Activated CD8-positive, alpha-beta T cell treated with anti-CD3 and anti-CD28 coated beads for 36 hours (primary cell): ENCODE measurements at regions not wholly inside any gene's neighbourhood (a gene's known extent, or its start where the extent isn't known, plus 50 kb on each side); places are given as distances from the start of the nearest gene placed in this dataset.

Experiments
- ATAC-seq: fragments of 200-7000 bp; cut with Tn5 transposase; one replicate; pipeline ENCODE4 v1.10.0; 2021; ENCODE audit warnings: mild to moderate bottlenecking, moderate library complexity
- CTCF ChIA-PET: fragments of 350-600 bp; sonication (Branson Sonifier 250); formaldehyde crosslinking; loops from one replicate; lab custom pipeline; 2021; ENCODE audit warnings: antibody characterized with exemption; lab: Charles Lee
- POLR2A ChIA-PET: fragments of 350-600 bp; sonication (Branson Sonifier 250); formaldehyde crosslinking; loops from one replicate; lab custom pipeline; 2021; ENCODE audit warnings: antibody characterized with exemption; lab: Charles Lee
- DNase-seq: peaks from one replicate; pipeline ENCODE4 v3.0.0-alpha.2; 2020
- H3K27ac Mint-ChIP-seq: one replicate; pipeline ENCODE4 v1.8.0; 2021; ENCODE audit warnings: mild to moderate bottlenecking, mixed read lengths
- H3K27me3 Mint-ChIP-seq: one replicate; pipeline ENCODE4 v1.8.0; 2021; ENCODE audit warnings: mixed read lengths
- H3K36me3 Mint-ChIP-seq: one replicate; pipeline ENCODE4 v1.8.0; 2021; ENCODE audit warnings: low read depth, mixed read lengths
- H3K4me1 Mint-ChIP-seq: one replicate; pipeline ENCODE4 v1.8.0; 2021; ENCODE audit warnings: low read depth, mixed read lengths
- H3K4me3 Mint-ChIP-seq: one replicate; pipeline ENCODE4 v1.8.0; 2021; ENCODE audit warnings: mild to moderate bottlenecking, moderate library complexity, mixed read lengths
- H3K9me3 Mint-ChIP-seq: one replicate; pipeline ENCODE4 v1.8.0; 2021; ENCODE audit warnings: mixed read lengths
- intact Hi-C: fragments of 100-400 bp; cut with micrococcal nuclease; formaldehyde crosslinking; loops from one replicate; pipeline ENCODE4 v1.10.0; 2022
- TF ChIP-seq, protein P1 (sequence below): fragments of 200-600 bp; IDR thresholded peaks from one replicate; pipeline ENCODE4 v1.8.0; 2022; ENCODE audit warnings: antibody characterized with exemption, mild to moderate bottlenecking

DNA sequence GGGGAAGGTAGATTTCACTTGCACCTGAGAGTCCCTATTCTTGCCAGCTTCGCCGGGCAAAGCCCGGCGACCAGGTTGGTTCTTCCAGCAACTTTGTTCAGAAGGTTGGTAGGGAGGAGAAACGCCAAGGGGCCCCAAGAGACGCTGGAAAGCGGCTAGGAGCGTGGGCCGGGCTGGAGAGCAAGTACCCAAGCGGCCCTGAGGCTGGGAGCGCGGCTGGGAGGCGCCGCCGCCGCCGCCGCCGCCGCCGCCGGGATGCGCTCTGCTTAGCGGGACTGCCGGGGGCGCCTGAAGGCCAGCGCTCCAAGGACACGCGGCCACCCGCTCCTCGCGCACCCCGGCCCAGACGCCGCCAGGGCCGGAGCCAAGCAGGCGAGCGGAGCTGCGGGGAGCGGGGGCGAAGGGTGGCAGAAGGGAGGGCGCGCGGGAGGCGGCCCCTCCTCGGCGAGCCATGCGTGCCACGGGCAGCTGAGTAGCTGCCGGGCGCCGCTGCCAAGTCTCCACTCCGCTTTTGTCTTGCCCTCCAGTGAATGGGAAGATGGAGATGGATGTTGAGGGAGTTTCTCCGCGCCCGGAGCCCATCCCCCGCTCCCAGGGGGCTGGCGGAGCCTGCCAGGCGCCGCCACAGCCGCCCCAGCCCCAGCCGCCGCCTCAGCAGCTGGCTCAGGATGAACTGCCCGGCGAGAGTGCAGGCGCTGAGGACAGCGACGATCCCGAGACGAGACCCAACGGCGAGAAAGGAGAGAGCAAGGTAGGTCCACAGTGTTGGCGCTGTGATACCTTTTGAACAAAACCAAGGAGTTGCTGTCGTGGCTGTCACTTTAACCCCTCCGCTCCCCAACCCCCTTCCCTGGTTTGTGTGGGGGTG is 227.4 kb upstream of the AZI2 start:
- DNase-seq (no peak), ATAC-seq (no peak)

DNA sequence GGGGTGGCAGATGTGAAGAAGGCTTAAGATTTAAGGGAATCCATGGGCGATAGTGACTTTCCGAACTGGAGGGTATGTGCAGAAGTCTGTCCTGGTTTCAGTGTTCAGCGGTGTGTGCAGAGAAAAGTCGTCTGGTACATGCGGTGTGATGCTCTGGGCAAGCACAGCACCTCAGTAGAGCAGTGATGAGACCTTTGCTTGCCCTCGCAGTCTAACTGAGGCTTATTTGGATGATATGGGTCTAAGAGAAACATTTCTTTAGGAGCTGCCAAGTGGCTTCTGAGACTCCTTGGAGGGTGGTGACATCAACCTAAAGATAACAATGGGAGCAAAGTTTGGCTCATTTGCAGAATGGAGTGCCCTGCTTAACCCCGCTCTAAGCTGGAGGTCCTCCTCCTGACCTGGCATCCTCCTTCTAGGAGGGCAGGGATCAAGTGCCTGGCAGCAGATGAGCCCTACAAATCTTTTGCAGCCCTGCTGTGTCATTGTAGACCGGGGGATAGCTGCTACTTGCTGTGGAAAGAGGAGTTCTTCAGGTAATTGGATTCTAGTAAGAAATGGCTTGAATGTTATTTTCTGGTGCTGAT is 228.1 kb upstream of the AZI2 start:
- intact Hi-C loops, result no loop called here
- CTCF ChIA-PET, result no interaction called here
- H3K27me3 Mint-ChIP-seq, result peaks cover 53% of the 10 kb centered on the region
- H3K36me3 Mint-ChIP-seq, result no peaks in the 10 kb centered on the region
- no peaks in the 10 kb centered on the region for H3K9me3 Mint-ChIP-seq
- TF ChIP-seq, protein P1, sequence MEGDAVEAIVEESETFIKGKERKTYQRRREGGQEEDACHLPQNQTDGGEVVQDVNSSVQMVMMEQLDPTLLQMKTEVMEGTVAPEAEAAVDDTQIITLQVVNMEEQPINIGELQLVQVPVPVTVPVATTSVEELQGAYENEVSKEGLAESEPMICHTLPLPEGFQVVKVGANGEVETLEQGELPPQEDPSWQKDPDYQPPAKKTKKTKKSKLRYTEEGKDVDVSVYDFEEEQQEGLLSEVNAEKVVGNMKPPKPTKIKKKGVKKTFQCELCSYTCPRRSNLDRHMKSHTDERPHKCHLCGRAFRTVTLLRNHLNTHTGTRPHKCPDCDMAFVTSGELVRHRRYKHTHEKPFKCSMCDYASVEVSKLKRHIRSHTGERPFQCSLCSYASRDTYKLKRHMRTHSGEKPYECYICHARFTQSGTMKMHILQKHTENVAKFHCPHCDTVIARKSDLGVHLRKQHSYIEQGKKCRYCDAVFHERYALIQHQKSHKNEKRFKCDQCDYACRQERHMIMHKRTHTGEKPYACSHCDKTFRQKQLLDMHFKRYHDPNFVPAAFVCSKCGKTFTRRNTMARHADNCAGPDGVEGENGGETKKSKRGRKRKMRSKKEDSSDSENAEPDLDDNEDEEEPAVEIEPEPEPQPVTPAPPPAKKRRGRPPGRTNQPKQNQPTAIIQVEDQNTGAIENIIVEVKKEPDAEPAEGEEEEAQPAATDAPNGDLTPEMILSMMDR, result no peak
- H3K4me3 Mint-ChIP-seq, result no peak overlapping the region
- DNase-seq (no peak), ATAC-seq (no peak)
- no peak overlapping the region for H3K27ac Mint-ChIP-seq
- POLR2A ChIA-PET, result no interaction called here
- H3K4me1 Mint-ChIP-seq, result no peaks in the 10 kb centered on the region

More for the DNA sequence above, 227.4 kb upstream of the AZI2 start:
- ChIA-PET POLR2A (no interaction called here), CTCF (no interaction called here)
- H3K27me3 Mint-ChIP-seq, result peaks cover 52% of the 10 kb centered on the region
- no peaks in the 10 kb centered on the region for H3K36me3 Mint-ChIP-seq
- H3K4me1 Mint-ChIP-seq, result no peaks in the 10 kb centered on the region
- H3K4me3 Mint-ChIP-seq, result no peak overlapping the region
- H3K9me3 Mint-ChIP-seq, result no peaks in the 10 kb centered on the region
- TF ChIP-seq, protein P1, result no peak
- intact Hi-C loops, result no loop called here
- no peak overlapping the region for H3K27ac Mint-ChIP-seq

- no peaks in the 10 kb centered on the region for H3K4me1 Mint-ChIP-seq
- DNase-seq (no peak), ATAC-seq (no peak)
- no peaks in the 10 kb centered on the region for H3K36me3 Mint-ChIP-seq
- H3K27ac Mint-ChIP-seq, result no peak overlapping the region
- TF ChIP-seq, protein P1, result no peak
- POLR2A ChIA-PET, result no interaction called here
- CTCF ChIA-PET, result no interaction called here
- H3K4me3 Mint-ChIP-seq, result no peak overlapping the region
- intact Hi-C loops, result no loop called here
- peaks cover 52% of the 10 kb centered on the region for H3K27me3 Mint-ChIP-seq
- no peaks in the 10 kb centered on the region for H3K9me3 Mint-ChIP-seq
Measured at GRCh38 chr3:28577941-28578500, 229.4 kb upstream of the AZI2 start.

GRCh38 chr3:28586325-28586724 is 237.7 kb upstream of the AZI2 start:
- CTCF ChIA-PET, result no interaction called here
- Mint-ChIP-seq H3K36me3 (no peaks in the 10 kb centered on the region), H3K27me3 (peaks cover 3% of the 10 kb centered on the region), H3K4me1 (no peaks in the 10 kb centered on the region), H3K27ac (no peak overlapping the region), H3K4me3 (no peak overlapping the region), H3K9me3 (no peaks in the 10 kb centered on the region)
- POLR2A ChIA-PET, result no interaction called here
- intact Hi-C loops, result no loop called here
- TF ChIP-seq, protein P1, result no peak
- ATAC-seq (no peak), DNase-seq (no peak)

DNA sequence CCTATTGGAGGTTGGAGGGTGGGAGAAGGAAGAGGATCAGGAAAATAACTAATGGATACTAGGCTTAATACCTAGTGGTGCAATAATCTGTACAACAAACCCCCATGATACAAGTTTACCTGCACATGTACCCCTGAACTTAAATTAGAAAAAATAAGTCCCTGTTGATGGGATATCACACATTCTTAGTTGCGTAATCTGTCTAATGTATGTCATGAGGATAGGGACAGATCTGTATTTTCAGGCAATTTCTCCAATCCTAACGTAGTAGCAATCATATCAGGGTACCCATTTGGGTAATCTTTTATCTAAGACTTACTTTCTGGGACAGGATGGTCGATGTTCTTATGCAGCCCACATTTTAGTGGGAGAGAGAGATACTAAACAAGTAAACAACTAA is 239.1 kb upstream of the AZI2 start:
- ChIA-PET POLR2A (no interaction called here), CTCF (no interaction called here)
- intact Hi-C loops, result no loop called here
- H3K36me3 Mint-ChIP-seq, result no peaks in the 10 kb centered on the region
- no peak for ATAC-seq
- no peaks in the 10 kb centered on the region for H3K9me3 Mint-ChIP-seq
- H3K4me3 Mint-ChIP-seq, result no peak overlapping the region
- H3K27me3 Mint-ChIP-seq, result no peaks in the 10 kb centered on the region
- TF ChIP-seq, protein P1, result no peak
- no peaks in the 10 kb centered on the region for H3K4me1 Mint-ChIP-seq
- H3K27ac Mint-ChIP-seq, result no peak overlapping the region
- no peak for DNase-seq
